Caki2 (cell line): ENCODE measurements at regions not wholly inside any gene's neighbourhood (a gene's known extent, or its start where the extent isn't known, plus 50 kb on each side); places are given as distances from the start of the nearest gene placed in this dataset.
A peak's percentile ranks its signal among the peaks of the same experiment; 100 is the strongest.

Experiments
- DNase-seq: peaks from one replicate; pipeline ENCODE4 v3.0.0-alpha.2; 2015; ENCODE audit warnings: low read depth
- in situ Hi-C: cut with HindIII; loops from 2 replicates; pipeline ENCODE4 v1.10.0; 2016; ENCODE audit warnings: low sequenced_read_pairs, low pct_unique_long_range_greater_than_20kb, mixed read lengths

- DNase-seq = no peak
- in situ Hi-C loops = no loop called here
These were observed 56.4 kb upstream of the TPM4 start for GRCh38 chr19:16019691-16020448.

GRCh38 chr19:16021796-16022195 lies 54.5 kb upstream of the TPM4 start:
- DNase-seq = no peak
- in situ Hi-C loops = no loop called here

- DNase-seq = no peak
- in situ Hi-C loops = no loop called here
These were observed 54.0 kb upstream of the TPM4 start for GRCh38 chr19:16022251-16022650.

- in situ Hi-C loops = no loop called here
- DNase-seq = no peak
These were observed 53.6 kb upstream of the TPM4 start for GRCh38 chr19:16022681-16023080.

GRCh38 chr19:16023146-16023915 lies 53.0 kb upstream of the TPM4 start:
- no peak for DNase-seq
- in situ Hi-C loops = no loop called here

- in situ Hi-C loops = no loop called here
- DNase-seq = no peak
These were observed 51.8 kb upstream of the TPM4 start for GRCh38 chr19:16024266-16025107.

- peak; percentile 60 for DNase-seq
- in situ Hi-C loops = no loop called here
These were observed 50.9 kb upstream of the TPM4 start for GRCh38 chr19:16025108-16026101.

GRCh38 chr19:16026131-16026530 lies 50.2 kb upstream of the TPM4 start:
- in situ Hi-C loops = no loop called here

More at GRCh38 chr19:16026131-16026530, 50.2 kb upstream of the TPM4 start:
- DNase-seq = no peak
